Fibroblast of the aortic adventitia (primary cell): ENCODE measurements at regions not wholly inside any gene's neighbourhood (a gene's known extent, or its start where the extent isn't known, plus 50 kb on each side); places are given as distances from the start of the nearest gene placed in this dataset.

ENCODE experiments used
- DNase-seq: peaks from one replicate; pipeline ENCODE4 v3.0.0-alpha.2; 2010; ENCODE audit warnings: low read depth
- H3K4me3 ChIP-seq: 2 replicates; pipeline ENCODE4 v1.5.1; 2011; ENCODE audit warnings: low read depth, mild to moderate bottlenecking, control low read depth, low read length, moderate library complexity
- TF ChIP-seq, protein P1 (sequence below): IDR thresholded peaks from 2 replicates; pipeline ENCODE4 v1.5.1; 2011; ENCODE audit warnings: mild to moderate bottlenecking, low read length, control low read depth, inconsistent platforms; ENCODE audit not compliant: insufficient read depth

DNA sequence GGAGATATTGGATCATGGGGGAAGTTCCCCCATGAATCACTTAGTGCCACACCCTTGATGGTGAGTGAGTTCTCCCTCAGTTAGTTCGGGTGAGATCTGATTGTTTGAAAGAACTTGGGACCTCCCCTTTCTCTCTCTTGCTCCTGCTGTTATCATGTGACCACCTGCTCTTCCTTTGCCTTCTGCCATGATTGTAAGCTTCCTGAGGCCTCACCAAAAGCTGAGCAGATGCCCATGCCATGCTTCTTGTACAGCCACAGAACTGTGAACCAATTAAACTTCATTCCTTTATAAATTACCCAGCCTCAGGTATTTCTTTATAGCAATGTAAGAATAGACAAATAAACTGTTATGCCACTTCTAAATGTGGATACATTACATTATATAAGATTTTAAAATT is 686.7 kb upstream of the MARCKS start:
- no peak overlapping the region for H3K4me3 ChIP-seq
- TF ChIP-seq, protein P1, sequence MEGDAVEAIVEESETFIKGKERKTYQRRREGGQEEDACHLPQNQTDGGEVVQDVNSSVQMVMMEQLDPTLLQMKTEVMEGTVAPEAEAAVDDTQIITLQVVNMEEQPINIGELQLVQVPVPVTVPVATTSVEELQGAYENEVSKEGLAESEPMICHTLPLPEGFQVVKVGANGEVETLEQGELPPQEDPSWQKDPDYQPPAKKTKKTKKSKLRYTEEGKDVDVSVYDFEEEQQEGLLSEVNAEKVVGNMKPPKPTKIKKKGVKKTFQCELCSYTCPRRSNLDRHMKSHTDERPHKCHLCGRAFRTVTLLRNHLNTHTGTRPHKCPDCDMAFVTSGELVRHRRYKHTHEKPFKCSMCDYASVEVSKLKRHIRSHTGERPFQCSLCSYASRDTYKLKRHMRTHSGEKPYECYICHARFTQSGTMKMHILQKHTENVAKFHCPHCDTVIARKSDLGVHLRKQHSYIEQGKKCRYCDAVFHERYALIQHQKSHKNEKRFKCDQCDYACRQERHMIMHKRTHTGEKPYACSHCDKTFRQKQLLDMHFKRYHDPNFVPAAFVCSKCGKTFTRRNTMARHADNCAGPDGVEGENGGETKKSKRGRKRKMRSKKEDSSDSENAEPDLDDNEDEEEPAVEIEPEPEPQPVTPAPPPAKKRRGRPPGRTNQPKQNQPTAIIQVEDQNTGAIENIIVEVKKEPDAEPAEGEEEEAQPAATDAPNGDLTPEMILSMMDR: no peak
- no peak for DNase-seq

DNA sequence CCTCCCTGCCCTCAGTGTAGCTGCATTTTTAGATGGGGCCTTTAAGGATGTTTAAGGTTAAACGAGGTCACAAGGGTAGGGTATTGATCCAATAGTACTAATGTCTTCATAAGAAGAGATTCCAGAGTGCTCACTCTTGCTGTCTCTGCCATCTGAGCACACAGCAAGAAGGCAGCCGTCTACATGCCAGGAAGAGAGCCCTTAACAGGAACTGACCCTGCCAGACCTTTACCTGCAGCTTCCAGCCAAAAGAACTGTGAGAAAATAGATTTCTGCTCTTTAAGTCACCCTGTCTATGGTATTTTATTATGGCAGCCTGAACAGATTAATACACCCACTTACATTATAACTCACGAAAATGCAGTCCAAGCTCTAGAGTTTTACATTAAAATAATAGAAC is 685.3 kb upstream of the MARCKS start:
- H3K4me3 ChIP-seq: no peak overlapping the region
- DNase-seq: no peak
- TF ChIP-seq, protein P1: no peak

DNA sequence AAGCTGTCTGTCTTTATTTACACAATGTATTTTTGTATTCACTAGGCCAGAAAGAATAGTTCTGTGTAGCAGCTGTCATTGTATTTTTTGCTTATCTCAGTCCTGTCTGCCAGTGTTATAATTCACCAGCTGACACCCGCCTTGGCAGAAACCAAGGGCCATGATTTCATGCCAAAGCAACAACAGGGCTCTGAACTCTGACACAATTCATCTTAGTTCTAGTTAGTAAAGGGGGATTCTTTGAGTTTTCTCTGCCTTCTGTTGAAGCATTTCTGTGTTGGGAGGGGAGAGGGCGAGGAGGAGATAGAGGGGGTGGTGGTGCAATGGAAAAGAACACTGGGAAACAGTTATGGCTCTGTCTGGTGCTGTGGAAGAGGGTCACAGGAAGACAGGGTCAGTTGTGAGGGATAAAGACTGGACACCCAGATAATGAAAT is 684.6 kb upstream of the MARCKS start:
- H3K4me3 ChIP-seq: no peak overlapping the region
- DNase-seq: peak; percentile 60
- TF ChIP-seq, protein P1: no peak

DNA sequence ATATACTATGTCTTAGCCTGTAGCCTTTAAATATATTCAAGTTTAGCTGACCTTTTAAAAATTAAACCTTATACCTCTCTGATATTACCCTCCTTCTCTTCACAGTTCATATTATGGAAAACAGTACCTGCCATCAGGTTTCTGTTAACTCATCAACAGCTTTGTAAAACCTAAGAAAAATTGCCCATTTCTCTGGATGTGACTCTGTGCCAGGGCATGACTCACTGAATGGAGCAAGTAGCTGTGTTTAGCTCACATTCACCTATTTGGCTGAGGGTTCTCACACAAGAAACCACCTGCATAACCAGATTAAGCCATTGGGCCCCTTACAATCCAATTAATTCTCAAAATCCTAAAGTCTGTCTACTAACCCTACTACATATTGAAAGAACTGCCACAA is 678.8 kb upstream of the MARCKS start:
- no peak overlapping the region for H3K4me3 ChIP-seq
- peak; percentile 42 for DNase-seq
- TF ChIP-seq, protein P1: no peak

DNA sequence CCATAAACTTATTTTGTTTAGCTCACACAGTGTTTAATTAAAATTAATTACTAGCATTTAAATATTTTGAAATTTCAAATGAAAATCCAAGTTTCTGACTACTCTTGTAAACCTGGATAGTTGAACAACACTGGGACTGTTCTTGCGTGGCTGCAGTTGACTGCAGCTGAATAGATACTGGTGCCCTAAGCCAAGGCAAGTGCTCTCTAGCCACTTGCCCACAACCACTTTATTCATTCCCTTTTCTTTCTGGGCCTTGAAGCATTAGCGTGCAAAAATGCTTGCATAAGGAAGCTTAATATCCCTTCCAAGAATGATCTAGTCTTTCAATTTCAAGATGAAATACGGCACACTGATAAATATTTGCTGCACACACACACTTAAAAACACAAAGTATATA is 676.0 kb upstream of the MARCKS start:
- no peak for DNase-seq
- TF ChIP-seq, protein P1: no peak
- no peak overlapping the region for H3K4me3 ChIP-seq

DNA sequence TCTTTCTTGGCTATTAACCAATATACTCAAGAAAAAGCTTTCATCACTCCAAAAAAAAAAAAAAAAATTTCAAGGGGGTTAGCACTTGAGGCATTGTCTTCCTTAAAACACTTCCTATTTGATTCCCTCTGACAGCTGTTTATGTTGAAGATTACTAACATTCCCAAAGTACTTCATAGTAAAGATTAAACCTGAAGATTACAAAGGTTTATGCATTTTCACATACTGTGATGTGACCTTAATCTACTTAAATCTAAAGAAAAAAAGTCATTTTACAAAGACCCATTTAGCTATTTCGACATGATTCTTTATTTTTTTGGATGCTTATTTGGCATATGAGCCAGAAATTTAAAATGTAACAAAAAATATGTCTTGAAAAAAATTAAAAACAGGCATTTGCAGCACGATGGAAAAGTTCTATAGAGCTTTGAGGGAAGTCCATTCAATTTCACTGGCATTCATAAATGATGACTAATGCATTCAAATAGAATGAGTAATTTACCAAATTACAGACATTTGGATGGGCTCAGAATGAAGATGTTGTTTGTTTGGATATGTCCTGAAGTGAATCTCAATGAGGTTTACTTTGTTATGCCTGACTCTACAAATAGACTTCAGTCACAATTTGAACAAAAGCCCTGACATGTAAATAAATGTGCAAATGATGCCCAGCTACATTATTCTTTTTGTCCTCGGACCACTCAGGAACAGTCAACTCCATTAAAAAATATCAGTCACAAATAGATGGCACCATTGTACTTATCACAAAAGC is 674.6 kb upstream of the MARCKS start:
- no peak overlapping the region for H3K4me3 ChIP-seq
- TF ChIP-seq, protein P1: no peak
- DNase-seq: peak; percentile 85

DNA sequence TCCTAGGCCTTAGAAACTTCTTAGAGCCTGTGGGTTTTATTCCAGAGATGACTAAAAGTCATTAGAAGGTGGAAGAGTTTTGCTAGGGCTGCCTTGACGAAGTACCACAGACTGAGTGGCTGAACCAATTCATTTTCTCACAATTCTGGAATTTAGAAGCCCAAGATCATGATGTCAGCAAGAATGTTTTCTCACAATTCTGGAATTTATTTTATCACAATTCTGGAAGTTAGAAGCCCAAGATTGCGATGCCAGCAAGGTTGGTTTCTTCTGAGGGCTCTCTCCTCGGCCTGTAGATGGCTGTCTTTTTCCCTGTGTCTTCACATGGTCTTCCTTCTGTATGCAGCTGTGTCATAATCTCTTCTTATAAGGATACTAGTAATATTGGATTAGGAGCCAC is 672.9 kb upstream of the MARCKS start:
- TF ChIP-seq, protein P1: peak; percentile 31
- no peak overlapping the region for H3K4me3 ChIP-seq
- DNase-seq: peak; percentile 90
